NT2/D1 (cell line): ENCODE measurements at regions not wholly inside any gene's neighbourhood (a gene's known extent, or its start where the extent isn't known, plus 50 kb on each side); places are given as distances from the start of the nearest gene placed in this dataset.

ENCODE experiments used
- DNase-seq: peaks from one replicate; pipeline ENCODE4 v3.0.0-alpha.2; 2011; ENCODE audit warnings: low read depth, low spot score
- H3K27me3 ChIP-seq: 2 replicates; pipeline ENCODE4 v1.6.0; 2011; ENCODE audit warnings: mild to moderate bottlenecking; ENCODE audit not compliant: insufficient read length, insufficient read depth
- H3K36me3 ChIP-seq: 2 replicates; pipeline ENCODE4 v1.6.1; 2011; ENCODE audit warnings: mild to moderate bottlenecking, low read length, mixed read lengths; ENCODE audit not compliant: insufficient read depth, insufficient read length
- H3K4me1 ChIP-seq: 2 replicates; pipeline ENCODE4 v1.5.1; 2011; ENCODE audit not compliant: insufficient read depth, insufficient read length
- H3K4me3 ChIP-seq: 2 replicates; pipeline ENCODE4 v1.5.1; 2011; ENCODE audit warnings: low read depth; ENCODE audit not compliant: insufficient read length
- H3K9ac ChIP-seq: 2 replicates; pipeline ENCODE4 v1.6.0; 2011; ENCODE audit warnings: low read depth; ENCODE audit not compliant: insufficient read length
- H3K9me3 ChIP-seq: 2 replicates; pipeline ENCODE4 v1.5.1; 2011; ENCODE audit warnings: mild to moderate bottlenecking, low read length; ENCODE audit not compliant: insufficient read depth
- SUZ12 ChIP-seq: IDR thresholded peaks from 2 replicates; pipeline ENCODE4 v1.6.1; 2011; ENCODE audit not compliant: insufficient read length, insufficient read depth; ENCODE audit errors: extremely low read depth
- YY1 ChIP-seq: IDR thresholded peaks from 2 replicates; pipeline ENCODE4 v1.6.1; 2011; ENCODE audit not compliant: insufficient read length, insufficient read depth
- ZNF274 ChIP-seq: IDR thresholded peaks from 2 replicates; pipeline ENCODE4 v1.6.1; 2011; ENCODE audit warnings: mild to moderate bottlenecking, low read depth, low read length

GRCh38 chr3:68468695-68469375 lies 463.5 kb downstream of the TAFA4 start:
- H3K4me3 ChIP-seq: no peak overlapping the region
- H3K27me3 ChIP-seq: no peaks in the 10 kb centered on the region
- DNase-seq: no peak
- H3K36me3 ChIP-seq: no peaks in the 10 kb centered on the region
- no peak overlapping the region for H3K9ac ChIP-seq
- no peaks in the 10 kb centered on the region for H3K4me1 ChIP-seq
- peaks cover 10% of the 10 kb centered on the region; the same call in 1 of the 2 replicates for H3K9me3 ChIP-seq
- no peak for TF ChIP-seq ZNF274
- TF ChIP-seq SUZ12: no peak
- TF ChIP-seq YY1: no peak

DNA sequence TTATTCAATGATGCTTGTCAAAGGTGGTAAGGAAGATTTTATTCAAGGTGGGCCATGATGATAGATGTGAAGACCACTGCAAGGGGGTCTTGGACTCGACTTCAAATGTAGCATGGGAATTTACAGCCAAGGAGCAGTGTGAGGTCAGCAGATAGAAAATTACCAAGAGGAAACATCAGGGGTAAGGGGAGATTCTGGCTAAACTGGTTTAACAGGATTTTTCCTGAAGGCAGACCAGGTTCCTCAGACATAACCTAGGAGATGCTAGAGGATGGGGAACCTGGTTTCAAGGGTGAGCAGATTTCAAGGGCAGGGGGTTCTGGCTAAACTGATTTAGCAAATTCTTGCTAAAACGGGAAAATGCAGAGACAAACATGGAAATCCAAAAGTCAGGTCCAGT lies 464.9 kb downstream of the TAFA4 start:
- no peaks in the 10 kb centered on the region for H3K27me3 ChIP-seq
- no peaks in the 10 kb centered on the region for H3K4me1 ChIP-seq
- H3K9me3 ChIP-seq: peaks cover 10% of the 10 kb centered on the region; the same call in 1 of the 2 replicates
- no peak for DNase-seq
- no peak for TF ChIP-seq SUZ12
- no peak for TF ChIP-seq YY1
- TF ChIP-seq ZNF274: no peak
- no peaks in the 10 kb centered on the region for H3K36me3 ChIP-seq
- H3K9ac ChIP-seq: no peak overlapping the region
- no peak overlapping the region for H3K4me3 ChIP-seq

DNA sequence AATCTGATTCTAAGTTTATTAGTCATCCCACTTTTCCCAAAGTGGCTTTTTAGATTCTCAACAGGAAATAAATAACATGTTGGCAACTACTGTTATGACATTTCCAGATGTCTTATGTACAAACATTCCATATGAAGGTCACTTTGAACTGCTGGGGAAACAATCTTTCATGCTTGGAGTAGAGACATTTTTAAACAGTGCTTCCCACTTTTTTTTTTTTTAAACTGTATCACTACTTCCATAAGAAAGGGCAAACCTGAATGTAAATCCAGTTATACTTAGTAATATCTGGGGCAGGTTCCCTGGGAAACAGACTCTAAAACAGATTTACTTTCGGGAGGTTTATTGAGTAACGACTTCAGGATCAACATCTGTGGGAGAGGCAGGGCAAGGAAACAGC lies 473.8 kb downstream of the TAFA4 start:
- no peaks in the 10 kb centered on the region for H3K36me3 ChIP-seq
- no peaks in the 10 kb centered on the region for H3K27me3 ChIP-seq
- H3K4me3 ChIP-seq: no peak overlapping the region
- H3K9ac ChIP-seq: no peak overlapping the region
- H3K9me3 ChIP-seq: no peaks in the 10 kb centered on the region
- TF ChIP-seq YY1 (no peak), SUZ12 (no peak), ZNF274 (no peak)
- H3K4me1 ChIP-seq: no peaks in the 10 kb centered on the region
- no peak for DNase-seq

DNA sequence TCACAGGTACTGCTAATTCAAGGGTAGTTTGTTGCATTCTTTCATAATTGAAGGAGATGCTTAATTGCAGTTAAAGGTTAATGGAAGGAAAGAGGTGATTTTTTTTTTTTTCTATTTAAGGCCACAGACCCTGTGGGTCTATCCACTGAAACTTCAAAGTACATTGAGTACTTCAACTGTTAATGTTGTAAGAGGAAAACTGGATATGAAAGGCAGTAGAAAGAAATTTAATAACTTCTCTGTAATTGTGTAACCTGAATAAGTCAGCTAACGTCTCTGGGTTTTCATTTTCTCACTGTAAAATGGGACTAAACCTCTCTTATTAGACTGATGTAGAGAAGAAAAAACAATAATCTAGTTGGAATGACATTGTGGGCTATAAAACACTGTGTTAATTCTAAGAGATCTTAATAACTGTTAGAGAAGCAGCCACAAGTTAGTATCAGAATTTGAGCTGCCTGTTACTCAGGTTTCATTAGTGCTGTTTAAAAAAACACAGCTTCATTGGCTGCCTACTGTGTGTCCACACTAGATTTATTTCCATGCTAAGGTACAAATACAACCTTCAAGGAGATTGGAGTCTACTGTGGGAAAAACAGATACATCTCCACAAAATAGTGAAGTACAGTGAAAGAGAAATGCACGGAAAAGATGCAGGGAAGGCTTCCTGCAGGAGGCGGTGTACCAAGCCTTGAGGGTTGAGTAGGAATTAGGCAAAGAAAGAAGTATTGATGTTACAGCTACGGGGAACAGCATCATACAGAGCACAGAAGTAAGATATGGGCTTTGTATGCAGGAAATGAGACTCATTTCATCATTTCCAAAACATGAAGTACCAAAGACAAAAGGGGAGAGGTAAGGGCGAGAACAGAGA lies 483.6 kb downstream of the TAFA4 start:
- TF ChIP-seq ZNF274: no peak
- TF ChIP-seq YY1: no peak
- no peak for TF ChIP-seq SUZ12
- no peak overlapping the region for H3K4me3 ChIP-seq
- H3K4me1 ChIP-seq: no peaks in the 10 kb centered on the region
- no peaks in the 10 kb centered on the region for H3K27me3 ChIP-seq
- DNase-seq: no peak
- no peaks in the 10 kb centered on the region for H3K36me3 ChIP-seq
- no peak overlapping the region for H3K9ac ChIP-seq
- H3K9me3 ChIP-seq: no peaks in the 10 kb centered on the region

DNA sequence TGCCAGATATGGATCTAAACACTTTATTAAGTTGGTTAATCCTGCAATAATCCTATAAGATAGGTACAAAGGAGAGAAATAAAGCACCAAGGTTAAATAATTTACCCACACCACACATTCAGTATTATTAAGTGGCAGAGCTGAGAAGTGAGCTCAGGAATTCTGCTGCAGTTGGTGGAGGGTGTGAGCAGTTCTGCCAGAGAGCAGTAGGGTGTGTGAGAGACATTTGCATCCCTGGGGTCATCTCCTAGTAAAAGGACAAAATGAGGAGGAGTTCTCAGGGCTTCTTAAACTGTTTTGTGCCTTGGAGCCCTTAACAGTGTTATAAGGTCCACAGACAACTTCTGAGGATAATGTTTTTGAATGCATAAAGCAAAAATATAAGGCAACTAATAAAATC lies 484.5 kb downstream of the TAFA4 start:
- H3K9me3 ChIP-seq: no peaks in the 10 kb centered on the region
- peak; percentile 28 for DNase-seq
- H3K4me1 ChIP-seq: no peaks in the 10 kb centered on the region
- no peak for TF ChIP-seq SUZ12
- no peak for TF ChIP-seq ZNF274
- TF ChIP-seq YY1: no peak
- no peak overlapping the region for H3K4me3 ChIP-seq
- no peaks in the 10 kb centered on the region for H3K27me3 ChIP-seq
- no peak overlapping the region for H3K9ac ChIP-seq
- H3K36me3 ChIP-seq: no peaks in the 10 kb centered on the region

- no peak for DNase-seq
- Histone ChIP-seq H3K4me3 (no peak overlapping the region), H3K27me3 (no peaks in the 10 kb centered on the region), H3K36me3 (no peaks in the 10 kb centered on the region), H3K9me3 (peaks cover 10% of the 10 kb centered on the region; the same call in 1 of the 2 replicates), H3K9ac (no peak overlapping the region), H3K4me1 (no peaks in the 10 kb centered on the region)
- TF ChIP-seq SUZ12 (no peak), ZNF274 (no peak), YY1 (no peak)
Measured at GRCh38 chr3:68441054-68441453, 491.3 kb downstream of the TAFA4 start.
